COLO668 (cell line): ENCODE measurements at regions not wholly inside any gene's neighbourhood (a gene's known extent, or its start where the extent isn't known, plus 50 kb on each side); places are given as distances from the start of the nearest gene placed in this dataset.
"Not testable (repeated sequence)": the region's sequence is repeated elsewhere in the genome, so short reads cannot be mapped to it uniquely, and the experiment has no call there.

Experiments
- DNase-seq: peaks from one replicate; lab custom pipeline; 2025; ENCODE audit not compliant: unreplicated experiment; lab: John Stamatoyannopoulos, UW

GRCh38 chr3:166456286-166456685, 619.1 kb upstream of the BCHE start:
- DNase-seq: no peak

GRCh38 chr3:166455744-166456143, 618.5 kb upstream of the BCHE start:
- DNase-seq: no peak

DNA sequence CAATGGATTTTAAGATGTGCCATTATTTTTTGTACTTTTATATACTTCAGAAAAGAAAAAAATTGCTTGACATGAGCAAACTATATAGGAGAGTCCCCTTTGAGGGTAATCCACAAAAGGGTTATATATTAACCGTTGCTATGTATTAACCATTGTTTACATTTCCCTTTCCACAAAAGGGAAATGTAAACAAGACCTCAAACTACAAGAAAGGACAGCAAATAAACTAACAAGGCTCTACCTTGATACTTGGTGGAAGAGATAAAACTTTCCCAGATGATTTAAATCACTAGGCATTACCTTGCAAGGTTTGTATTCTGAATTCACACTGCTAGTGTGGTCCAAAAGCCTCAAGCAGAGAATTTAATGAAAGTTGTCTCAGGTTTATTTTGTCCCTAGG, 616.3 kb upstream of the BCHE start:
- no peak for DNase-seq

- no peak for DNase-seq
These were observed 614.8 kb upstream of the BCHE start for GRCh38 chr3:166451997-166452396.

DNA sequence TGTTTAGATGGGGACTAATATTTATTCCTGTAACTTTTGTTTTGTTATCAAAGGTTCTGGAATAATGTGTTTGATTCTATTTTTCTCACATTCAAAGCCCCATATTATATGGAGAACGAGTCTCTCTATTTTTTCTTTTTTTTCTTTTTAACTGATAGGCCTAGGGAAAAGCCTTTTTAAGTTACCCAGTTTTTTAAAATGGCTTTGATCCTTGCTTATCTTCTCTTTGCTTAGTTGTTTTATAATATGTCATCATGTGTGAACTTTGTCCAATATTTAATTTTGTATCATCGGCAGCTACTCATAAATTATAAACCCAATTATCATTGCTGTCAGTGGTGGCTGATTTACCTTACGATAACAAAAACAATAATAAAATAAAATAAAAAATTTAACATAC, 610.3 kb upstream of the BCHE start:
- no peak for DNase-seq

DNA sequence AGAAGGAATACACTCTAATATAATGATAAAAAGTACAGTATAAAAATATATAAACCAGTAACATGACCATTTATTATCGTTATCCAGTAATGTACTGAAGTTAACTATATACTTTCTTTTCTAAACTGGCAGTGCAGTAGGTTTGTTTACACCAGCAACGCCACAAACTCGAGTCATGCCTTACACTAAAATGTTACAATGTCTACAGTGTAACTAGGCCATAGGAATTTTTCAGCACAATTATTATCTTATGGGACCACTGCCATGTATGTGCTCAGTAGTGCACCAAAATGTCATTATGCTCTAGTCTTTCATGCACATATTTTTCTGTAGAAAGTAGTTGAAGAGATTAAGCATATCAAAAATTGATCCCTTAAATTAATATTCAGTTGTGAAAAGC, 609.8 kb upstream of the BCHE start:
- no peak for DNase-seq

DNA sequence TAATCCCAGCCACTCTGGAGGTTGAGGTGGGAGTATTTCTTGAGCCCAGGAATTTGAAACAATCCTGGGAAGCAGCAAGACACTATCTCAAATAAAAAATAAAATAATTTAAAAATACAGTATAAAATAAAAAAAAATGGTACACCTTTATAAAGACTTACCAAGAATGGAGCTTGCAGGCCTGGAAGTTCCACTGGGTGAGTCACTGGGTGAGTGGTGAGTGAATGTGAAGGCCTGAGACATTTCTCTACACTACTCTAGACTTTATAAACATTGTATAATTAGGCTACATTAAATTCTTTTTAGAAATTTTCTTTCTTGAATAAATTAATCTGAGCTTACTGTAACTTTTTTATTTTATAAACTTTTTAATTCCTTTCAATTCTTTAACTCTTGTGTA, 609.1 kb upstream of the BCHE start:
- DNase-seq: no peak

DNA sequence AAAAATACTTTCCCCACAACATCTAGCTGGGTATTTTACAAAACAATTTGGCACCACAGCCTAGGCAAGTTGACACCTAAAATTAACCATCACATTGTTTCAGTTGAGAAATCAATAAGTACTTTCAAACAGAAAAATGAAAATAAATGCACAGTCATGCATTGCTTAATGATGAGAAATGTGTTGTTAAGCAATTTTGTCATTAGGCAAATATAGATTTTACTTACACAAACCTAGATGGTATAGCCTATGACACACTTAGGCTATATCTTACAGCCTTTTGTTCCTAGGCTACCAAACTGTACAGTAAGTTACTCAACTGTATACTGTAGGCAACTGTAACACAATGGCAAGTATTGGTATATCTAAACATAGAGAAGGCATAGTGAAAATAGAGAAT, 608.6 kb upstream of the BCHE start:
- no peak for DNase-seq

- DNase-seq: peak; percentile 24
These were observed 607.5 kb upstream of the BCHE start for GRCh38 chr3:166444756-166445155.

- peak; percentile 24 for DNase-seq
These were observed 607.1 kb upstream of the BCHE start for GRCh38 chr3:166444336-166444735.

- DNase-seq: no peak
These were observed 598.3 kb upstream of the BCHE start for GRCh38 chr3:166435469-166436057.

DNA sequence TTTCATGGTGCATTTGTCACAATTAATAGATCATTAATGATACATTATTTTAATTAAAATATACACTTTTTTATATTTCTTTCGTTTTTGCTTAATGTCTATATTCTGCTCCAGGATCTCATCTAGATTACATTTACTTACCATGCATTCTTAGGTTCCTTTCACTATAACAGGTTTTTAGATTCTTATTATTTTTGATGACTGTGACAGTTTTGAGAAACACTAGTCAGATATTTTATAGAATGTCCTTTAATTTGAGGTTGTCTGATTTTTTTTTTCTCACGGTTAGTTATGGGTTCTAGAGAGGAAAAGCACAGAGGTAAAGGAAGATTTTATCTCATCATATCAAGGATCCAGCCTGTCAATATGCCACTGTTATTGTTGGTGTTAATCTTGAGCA, 595.8 kb upstream of the BCHE start:
- no peak for DNase-seq

DNA sequence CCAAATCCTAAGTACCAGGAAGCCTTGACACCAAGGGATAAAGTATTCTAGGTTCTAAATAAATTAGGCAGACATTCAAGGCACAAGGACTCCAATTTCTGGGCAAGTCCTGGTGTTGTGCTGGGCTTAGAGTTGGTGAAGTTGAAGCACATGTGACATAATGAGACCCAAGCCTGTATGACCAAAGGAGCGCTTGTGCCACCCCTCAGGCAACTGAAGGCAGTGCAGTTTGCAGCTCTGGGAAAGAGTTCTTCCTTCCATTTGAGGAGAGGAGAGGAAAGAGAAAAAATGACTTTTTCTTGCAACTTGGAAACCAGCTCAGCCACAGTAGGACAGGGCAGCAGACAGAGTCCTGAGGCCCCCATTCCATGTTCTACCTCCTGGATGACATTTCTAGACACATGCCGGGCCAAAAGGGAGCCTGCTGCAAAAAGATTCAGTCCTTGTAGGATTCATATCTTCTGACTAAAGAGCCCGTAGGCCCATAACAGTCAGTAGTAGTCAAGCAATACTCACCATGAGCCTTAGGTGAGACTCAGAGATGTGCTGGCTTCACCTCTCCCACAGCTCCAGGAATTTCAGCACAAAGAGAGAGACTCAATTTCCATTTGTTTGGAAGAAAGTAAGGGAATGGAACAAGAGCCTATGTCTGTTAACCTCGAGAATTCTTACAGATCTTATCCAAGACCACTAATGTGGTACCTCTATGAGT, 588.8 kb upstream of the BCHE start:
- DNase-seq: no peak

DNA sequence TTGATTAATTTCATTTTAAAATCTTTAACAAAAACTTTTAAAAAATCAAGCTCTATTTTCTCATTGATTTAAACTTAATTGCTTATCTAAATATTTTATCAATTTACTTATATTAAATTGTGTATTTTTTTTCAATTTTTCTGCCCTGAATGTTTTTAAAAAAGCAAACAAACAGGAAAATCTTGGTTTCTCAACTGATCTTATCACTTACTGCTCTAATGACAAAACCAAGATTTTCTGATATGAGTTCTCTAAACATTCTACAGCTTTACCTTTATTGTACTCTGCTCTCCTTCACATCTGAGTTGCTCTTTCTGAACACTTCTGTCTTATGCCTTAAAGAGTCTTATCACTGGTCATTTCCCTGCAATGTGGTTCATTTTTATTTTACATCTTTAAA, 587.8 kb upstream of the BCHE start:
- no peak for DNase-seq

GRCh38 chr3:166423824-166424513, 586.7 kb upstream of the BCHE start:
- not testable (repeated sequence) for DNase-seq

- no peak for DNase-seq
These were observed 585.3 kb upstream of the BCHE start for GRCh38 chr3:166422556-166422955.

- no peak for DNase-seq
These were observed 582.8 kb upstream of the BCHE start for GRCh38 chr3:166420071-166420470.

- DNase-seq: no peak
These were observed 568.7 kb upstream of the BCHE start for GRCh38 chr3:166405896-166406295.

- DNase-seq: no peak
These were observed 568.2 kb upstream of the BCHE start for GRCh38 chr3:166405465-166405864.

DNA sequence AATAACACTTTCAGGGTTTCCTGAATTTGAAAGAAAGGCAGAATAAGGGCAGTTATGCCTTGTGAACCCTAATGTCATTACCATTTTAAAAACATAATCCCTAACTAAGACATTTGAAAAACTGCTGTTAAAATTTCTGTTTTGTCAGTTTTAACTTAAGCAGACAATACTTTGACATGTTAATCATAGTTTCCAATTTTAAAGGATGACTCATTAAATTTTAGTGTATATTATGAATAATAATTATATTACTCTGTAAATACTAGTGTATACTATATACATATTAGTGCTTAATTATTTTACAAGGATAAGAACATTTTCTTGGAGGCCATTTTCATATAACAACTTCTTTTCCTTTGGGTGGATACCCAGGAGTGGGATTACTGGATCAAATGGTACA, 553.1 kb upstream of the BCHE start:
- no peak for DNase-seq

GRCh38 chr3:166388321-166388720, 551.1 kb upstream of the BCHE start:
- DNase-seq: no peak

DNA sequence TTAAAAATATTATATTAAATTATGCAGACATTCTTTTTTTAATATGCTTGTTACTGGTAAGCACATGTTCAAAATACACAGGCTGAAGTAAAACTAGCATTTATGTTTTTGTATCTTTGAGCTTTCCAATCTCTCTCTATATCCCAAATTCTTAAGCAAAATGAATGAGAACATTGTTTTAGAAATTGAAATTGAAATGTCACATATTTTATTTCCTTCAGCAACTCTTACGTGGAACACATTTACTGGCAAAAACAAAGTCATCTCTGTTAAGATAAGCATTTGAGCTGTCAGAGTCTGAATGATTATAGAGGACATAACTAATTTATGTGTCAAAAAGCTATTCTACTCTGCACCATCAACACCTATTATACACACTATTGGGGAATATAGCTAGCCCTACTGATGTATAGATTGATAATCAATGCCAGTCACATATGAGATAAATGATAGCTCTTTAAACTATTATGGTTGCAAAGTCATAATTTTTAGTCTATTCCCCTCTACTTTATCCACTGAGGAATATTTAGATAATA, 535.4 kb upstream of the BCHE start:
- no peak for DNase-seq
